A549 (cell line): ENCODE measurements at regions not wholly inside any gene's neighbourhood (a gene's known extent, or its start where the extent isn't known, plus 50 kb on each side); places are given as distances from the start of the nearest gene placed in this dataset.

Experiments used
- ATAC-seq, 2 experiments: fragments of 200-7000 bp in 1 of 2; fragments of >200 bp in 1 of 2; cut with Nextera tagmentation in 1 of 2; cut with Tn5 transposase in 1 of 2; 3 replicates each; pipeline versions ENCODE4 v1.8.0 to v1.9.1; 2018 to 2020; ENCODE audit warnings: mild to moderate bottlenecking in 1 of 2, moderate library complexity in 1 of 2
- CTCF ChIA-PET: fragments of 300-600 bp; sonication (Branson Sonifier 250); formaldehyde crosslinking; extraction: SDS; loops from one replicate; lab custom pipeline; 2021; ENCODE audit warnings: antibody characterized with exemption, inconsistent platforms; lab: Yijun Ruan, JAX
- POLR2A ChIA-PET: fragments of 350-600 bp; formaldehyde crosslinking; extraction: SDS; loops from one replicate; lab custom pipeline; 2021; ENCODE audit warnings: antibody characterized with exemption, inconsistent platforms; lab: Yijun Ruan, JAX
- DNase-seq, 2 experiments: peaks; one replicate each; pipeline versions ENCODE4 v3.0.0 to v3.0.0-alpha.2; 2011 to 2016; ENCODE audit warnings: low read depth in 1 of 2, low spot score in 1 of 2
- FAIRE-seq: peaks from 2 replicates; lab custom pipeline; 2011; peaks lifted over from hg19 to GRCh38; lab: Jason Lieb, UNC
- H3K27ac ChIP-seq, 2 experiments: fragments of >200 bp; sonication (Bioruptor Twin); formaldehyde crosslinking; 3 replicates each; pipeline ENCODE4 v1.5.1; 2016 to 2017
- H3K4me1 ChIP-seq: fragments of >200 bp; sonication (Bioruptor Twin); formaldehyde crosslinking; 3 replicates; pipeline ENCODE4 v1.6.1; 2016
- H3K4me2 ChIP-seq: fragments of >200 bp; sonication (Bioruptor Twin); formaldehyde crosslinking; 3 replicates; pipeline ENCODE4 v1.6.1; 2016
- H3K4me3 ChIP-seq: fragments of >200 bp; sonication (Bioruptor Twin); formaldehyde crosslinking; 3 replicates; pipeline ENCODE4 v1.5.1; 2016
- H3K9me3 ChIP-seq: fragments of >200 bp; sonication (Bioruptor Twin); formaldehyde crosslinking; 3 replicates; pipeline ENCODE4 v1.6.1; 2016
- BCL3 ChIP-seq: fragments of >200 bp; sonication (Bioruptor Twin); formaldehyde crosslinking; IDR thresholded peaks from 3 replicates; pipeline ENCODE4 v1.6.1; 2016
- E2F6 ChIP-seq: IDR thresholded peaks from 2 replicates; pipeline ENCODE4 v1.6.1; 2012; ENCODE audit warnings: low read depth, borderline replicate concordance
- EHMT2 ChIP-seq: fragments of 200-600 bp; sonication (generic); IDR thresholded peaks from 2 replicates; pipeline ENCODE4 v1.6.1; 2016; ENCODE audit warnings: antibody characterized with exemption, low read depth, mild to moderate bottlenecking, moderate library complexity
- EP300 ChIP-seq, 2 experiments: fragments of >200 bp; sonication (Bioruptor Twin); formaldehyde crosslinking; IDR thresholded peaks; 2 replicates in 1 of 2; 3 replicates in 1 of 2; pipeline ENCODE4 v1.6.1; 2016 to 2017
- HEYL ChIP-seq: fragments of 250-450 bp; sonication (Bioruptor Pico); IDR thresholded peaks from 2 replicates; pipeline ENCODE4 v1.8.0; 2021; ENCODE audit warnings: mild to moderate bottlenecking, moderate library complexity
- HOXB13 ChIP-seq: fragments of 250-450 bp; sonication (Bioruptor Pico); IDR thresholded peaks from 2 replicates; pipeline ENCODE4 v1.5.0; 2020; ENCODE audit warnings: low read depth, mild to moderate bottlenecking, moderate library complexity
- HOXB5 ChIP-seq: fragments of 250-450 bp; sonication (Bioruptor Pico); IDR thresholded peaks from 2 replicates; pipeline ENCODE4 v1.5.0; 2020; ENCODE audit warnings: mild to moderate bottlenecking, moderate library complexity
- KDM5A ChIP-seq: fragments of 200-600 bp; sonication (generic); IDR thresholded peaks from 2 replicates; pipeline ENCODE4 v1.6.1; 2016; ENCODE audit warnings: antibody characterized with exemption, mild to moderate bottlenecking
- MAX ChIP-seq: IDR thresholded peaks from 2 replicates; pipeline ENCODE4 v1.6.1; 2012
- MAZ ChIP-seq: fragments of 150-350 bp; IDR thresholded peaks from 2 replicates; pipeline ENCODE4 v1.6.1; 2014; ENCODE audit warnings: antibody characterized with exemption, low read depth, low read length, borderline replicate concordance
- NR3C1 ChIP-seq: fragments of >200 bp; sonication (Bioruptor Twin); formaldehyde crosslinking; IDR thresholded peaks from 3 replicates; pipeline ENCODE4 v1.6.1; 2017
- POLR2AphosphoS2 ChIP-seq: conservative IDR thresholded peaks from 2 replicates; pipeline ENCODE4 v1.6.1; 2012; ENCODE audit warnings: low read length, improper control_type of control experiment, inconsistent platforms
- RARB ChIP-seq: fragments of 250-450 bp; sonication (Bioruptor Pico); IDR thresholded peaks from 2 replicates; pipeline ENCODE4 v1.8.0; 2021; ENCODE audit warnings: mild to moderate bottlenecking, moderate library complexity
- REST ChIP-seq: fragments of 200-600 bp; sonication (generic); IDR thresholded peaks from 2 replicates; pipeline ENCODE4 v1.6.1; 2016; ENCODE audit warnings: antibody characterized with exemption, mild to moderate bottlenecking, moderate library complexity
- USF2 ChIP-seq: fragments of 450-650 bp; IDR thresholded peaks from 2 replicates; pipeline ENCODE4 v1.6.1; 2014; ENCODE audit warnings: antibody characterized with exemption
- ZFP36 ChIP-seq: fragments of 450-650 bp; IDR thresholded peaks from 2 replicates; pipeline ENCODE4 v1.6.1; 2014; ENCODE audit warnings: borderline replicate concordance; ENCODE audit not compliant: partially characterized antibody
- ZNF302 ChIP-seq: fragments of 250-450 bp; sonication (Bioruptor Pico); IDR thresholded peaks from 2 replicates; pipeline ENCODE4 v1.9.0; 2021; ENCODE audit warnings: inconsistent platforms, mild to moderate bottlenecking, moderate library complexity
- WGBS: methylation state at CpG from one replicate; pipeline ENCODE4 v1.1.6; 2017; ENCODE audit errors: missing lambda C conversion rate; 5-methylcytosine and 5-hydroxymethylcytosine counted together

- TF ChIP-seq ZFP36, result no peak
- TF ChIP-seq BCL3, result no peak
- no peak for TF ChIP-seq HOXB5 (CRISPR knock-in tag)
- no peak for TF ChIP-seq HEYL (CRISPR knock-in tag)
- no peak for TF ChIP-seq EP300 (IDR thresholded peaks at IDR 0.05)
- TF ChIP-seq, all 56 proteins: peak for 0
Observed at GRCh38 chr1:87426463-87427249, 98.0 kb downstream of the LMO4 start (continued).

GRCh38 chr1:87428367-87428766, 99.7 kb downstream of the LMO4 start:
- no peak overlapping the region for H3K27ac ChIP-seq
- H3K9me3 ChIP-seq, result no peaks in the 10 kb centered on the region
- H3K4me1 ChIP-seq, result peaks cover 10% of the 10 kb centered on the region; the same call in 2 of the 3 replicates
- FAIRE-seq (no peak), ATAC-seq (no peak), DNase-seq (no peak)
- 71% methylated on average over 3 of the region's 3 CpGs for WGBS
- no peak overlapping the region for H3K4me2 ChIP-seq
- no peak overlapping the region for H3K4me3 ChIP-seq
- POLR2A ChIA-PET, result no interaction called here
- TF ChIP-seq POLR2AphosphoS2 (no peak), RARB (CRISPR knock-in tag) (no peak), ZNF302 (CRISPR knock-in tag) (no peak), BCL3 (no peak), E2F6 (no peak), HOXB13 (CRISPR knock-in tag) (no peak), USF2 (no peak), KDM5A (no peak), MAX (no peak), EHMT2 (no peak), NR3C1 (no peak), MAZ (no peak), REST (no peak)
- CTCF ChIA-PET, result no interaction called here
